ENCODE measurements at regions not wholly inside any gene's neighbourhood (a gene's known extent, or its start where the extent isn't known, plus 50 kb on each side); places are given as distances from the start of the nearest gene placed in this dataset.
"Not testable (repeated sequence)": the region's sequence is repeated elsewhere in the genome, so short reads cannot be mapped to it uniquely, and the experiment has no call there.

DNA sequence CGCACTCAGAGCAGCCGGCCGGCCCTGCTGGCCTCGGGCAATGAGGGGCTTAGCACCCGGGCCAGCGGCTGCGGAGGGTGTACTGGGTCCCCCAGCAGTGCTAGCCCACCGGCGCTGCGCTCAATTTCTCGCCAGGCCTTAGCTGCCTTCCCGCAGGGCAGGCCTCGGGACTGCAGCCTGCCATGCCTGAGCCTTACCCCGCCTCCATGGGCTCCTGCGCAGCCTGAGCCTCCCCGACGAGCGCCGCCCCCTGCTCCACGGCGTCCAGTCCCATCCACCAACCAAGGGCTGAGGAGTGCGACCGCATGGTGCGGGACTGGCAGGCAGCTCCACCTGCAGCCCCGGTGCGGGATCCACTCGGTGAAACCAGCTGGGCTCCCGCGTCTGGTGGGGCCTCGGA lies 204.4 kb upstream of the AUTS2 start:
- TF ChIP-seq, protein P1, sequence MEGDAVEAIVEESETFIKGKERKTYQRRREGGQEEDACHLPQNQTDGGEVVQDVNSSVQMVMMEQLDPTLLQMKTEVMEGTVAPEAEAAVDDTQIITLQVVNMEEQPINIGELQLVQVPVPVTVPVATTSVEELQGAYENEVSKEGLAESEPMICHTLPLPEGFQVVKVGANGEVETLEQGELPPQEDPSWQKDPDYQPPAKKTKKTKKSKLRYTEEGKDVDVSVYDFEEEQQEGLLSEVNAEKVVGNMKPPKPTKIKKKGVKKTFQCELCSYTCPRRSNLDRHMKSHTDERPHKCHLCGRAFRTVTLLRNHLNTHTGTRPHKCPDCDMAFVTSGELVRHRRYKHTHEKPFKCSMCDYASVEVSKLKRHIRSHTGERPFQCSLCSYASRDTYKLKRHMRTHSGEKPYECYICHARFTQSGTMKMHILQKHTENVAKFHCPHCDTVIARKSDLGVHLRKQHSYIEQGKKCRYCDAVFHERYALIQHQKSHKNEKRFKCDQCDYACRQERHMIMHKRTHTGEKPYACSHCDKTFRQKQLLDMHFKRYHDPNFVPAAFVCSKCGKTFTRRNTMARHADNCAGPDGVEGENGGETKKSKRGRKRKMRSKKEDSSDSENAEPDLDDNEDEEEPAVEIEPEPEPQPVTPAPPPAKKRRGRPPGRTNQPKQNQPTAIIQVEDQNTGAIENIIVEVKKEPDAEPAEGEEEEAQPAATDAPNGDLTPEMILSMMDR (IDR thresholded peaks at IDR 0.05; ENCODE audit: insufficient read depth, low read depth, low read length) = not testable (repeated sequence)
- not testable (repeated sequence) for TF ChIP-seq EZH2 (IDR thresholded peaks at IDR 0.05; ENCODE audit: insufficient read depth, low read length)

Data from astrocyte (in vitro differentiated cells and primary cell).